ELR (cell line): ENCODE measurements at regions not wholly inside any gene's neighbourhood (a gene's known extent, or its start where the extent isn't known, plus 50 kb on each side); places are given as distances from the start of the nearest gene placed in this dataset.
A peak's percentile ranks its signal among the peaks of the same experiment; 100 is the strongest.

Experiments
- DNase-seq: peaks from one replicate; pipeline ENCODE4 v3.0.0-alpha.2; 2015; ENCODE audit warnings: low read depth

- DNase-seq: no peak
These were observed 546.4 kb upstream of the EEF2KMT start for GRCh38 chr16:5643855-5644531.

DNA sequence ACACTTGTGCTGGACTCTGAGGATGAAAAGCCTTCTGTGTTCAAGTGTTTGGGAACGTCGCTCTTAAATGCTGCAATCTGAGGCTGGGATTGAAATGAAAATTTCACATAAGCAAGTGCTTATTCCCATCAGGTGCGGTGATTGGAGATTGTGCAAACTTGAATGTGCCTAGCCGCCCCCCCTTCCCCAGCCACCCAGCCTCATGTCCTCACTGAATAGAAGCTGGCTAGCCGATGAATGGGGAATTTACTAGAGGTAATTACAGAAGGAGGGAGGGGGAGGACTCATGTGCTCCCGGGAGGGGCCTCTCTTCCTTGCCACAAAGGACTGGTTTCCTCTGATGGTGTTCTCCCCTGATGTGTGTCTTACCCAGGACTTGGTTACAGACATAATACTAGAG is 544.8 kb upstream of the EEF2KMT start:
- DNase-seq: no peak

GRCh38 chr16:5642011-5642410 is 544.4 kb upstream of the EEF2KMT start:
- no peak for DNase-seq

DNA sequence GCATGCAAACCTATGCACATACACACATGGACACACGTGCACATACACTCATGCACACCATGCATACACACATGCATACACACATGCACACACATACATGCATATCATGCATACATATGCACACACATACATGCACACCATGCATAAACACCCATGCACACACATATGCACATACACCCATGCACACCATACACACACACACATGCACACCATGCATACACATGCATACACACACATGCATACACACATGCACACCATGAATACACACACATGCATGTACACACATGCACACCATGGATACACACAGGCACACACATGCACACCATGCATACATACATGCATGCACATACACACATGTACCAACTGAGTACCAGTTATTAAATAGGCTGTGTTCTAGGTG is 543.3 kb upstream of the EEF2KMT start:
- no peak for DNase-seq

GRCh38 chr16:5639531-5639930 is 541.9 kb upstream of the EEF2KMT start:
- DNase-seq: no peak

- no peak for DNase-seq
These were observed 537.7 kb upstream of the EEF2KMT start for GRCh38 chr16:5635331-5635730.

DNA sequence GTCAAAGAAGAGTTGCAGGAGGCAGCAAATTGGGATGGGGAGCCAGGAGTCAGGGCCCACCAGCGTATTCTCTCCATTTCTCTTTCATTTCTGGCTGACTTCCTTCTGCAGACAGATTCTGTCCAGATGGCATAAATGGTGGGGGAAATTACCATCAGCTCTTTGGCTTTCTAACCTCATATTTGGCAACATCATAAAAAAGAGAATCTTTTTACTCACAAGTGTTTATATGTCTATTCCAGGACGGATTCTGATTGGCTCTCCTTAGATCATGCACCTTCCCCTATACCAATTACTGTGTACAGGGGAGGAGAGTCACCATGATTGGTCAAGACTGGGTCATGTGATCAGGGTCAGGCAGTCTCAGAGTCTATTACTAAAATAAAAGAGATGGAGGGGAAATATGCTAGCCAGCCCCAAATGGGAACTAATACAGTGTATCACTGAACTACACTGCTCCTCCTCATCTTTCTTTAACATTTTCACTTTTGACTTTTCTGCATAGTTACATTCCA is 537.1 kb upstream of the EEF2KMT start:
- DNase-seq: no peak

DNA sequence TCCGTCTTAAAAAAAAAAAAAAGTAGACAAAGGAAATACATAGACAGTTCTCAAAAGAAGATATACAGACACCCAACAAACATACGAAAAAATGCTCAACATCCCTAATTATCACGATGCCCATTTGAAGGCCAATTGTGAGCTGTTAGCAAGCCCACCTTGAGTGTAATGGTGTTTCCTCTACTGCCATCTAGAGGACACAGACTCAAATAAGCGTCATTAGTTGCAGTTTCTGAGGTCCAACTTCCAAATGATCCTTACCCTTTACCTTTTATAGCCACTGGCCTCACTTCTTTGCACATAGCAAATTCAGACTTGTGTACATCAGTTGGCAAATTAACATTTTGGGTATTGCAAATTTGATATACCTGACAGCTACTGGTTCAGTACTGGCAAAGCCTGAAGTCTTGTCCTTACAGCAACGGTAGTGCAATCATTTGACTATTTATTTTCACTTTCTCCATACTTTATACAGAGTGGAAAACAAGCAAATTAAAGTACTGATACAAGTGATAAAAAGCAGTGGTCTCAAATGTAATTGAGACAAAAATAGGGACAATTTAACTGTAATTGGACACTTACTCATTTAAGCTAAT is 536.3 kb upstream of the EEF2KMT start:
- DNase-seq: peak; percentile 28

DNA sequence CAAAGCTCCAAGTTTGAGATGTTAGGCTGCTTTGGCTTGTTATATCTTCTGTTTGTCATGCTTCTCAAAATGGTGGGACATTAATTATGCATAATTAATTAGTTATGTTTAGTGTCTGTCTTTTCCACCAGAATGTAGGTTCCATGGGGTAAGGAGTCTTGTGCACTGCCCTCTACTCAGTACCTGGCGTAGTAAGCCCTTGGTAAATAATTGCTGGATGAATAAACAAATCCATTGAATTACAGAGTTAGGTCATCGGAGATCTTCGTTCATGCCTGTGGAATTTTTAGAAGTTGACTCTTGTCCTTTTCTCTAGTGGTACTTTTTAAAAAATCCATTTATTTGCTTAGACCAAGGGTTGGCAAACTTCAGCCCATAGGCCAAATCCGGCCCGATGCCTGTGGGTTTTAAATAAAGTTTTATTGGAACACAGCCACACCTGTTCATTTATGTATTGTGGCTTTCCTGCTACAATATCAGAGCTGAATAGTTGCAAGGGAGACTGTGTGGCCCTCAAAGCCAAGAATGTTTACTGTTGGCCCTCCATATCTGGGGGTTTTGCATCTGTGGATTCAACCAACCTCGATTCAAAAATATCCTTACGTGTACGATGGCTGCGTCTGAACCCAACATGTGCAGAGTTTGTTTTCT is 524.8 kb upstream of the EEF2KMT start:
- DNase-seq: no peak

DNA sequence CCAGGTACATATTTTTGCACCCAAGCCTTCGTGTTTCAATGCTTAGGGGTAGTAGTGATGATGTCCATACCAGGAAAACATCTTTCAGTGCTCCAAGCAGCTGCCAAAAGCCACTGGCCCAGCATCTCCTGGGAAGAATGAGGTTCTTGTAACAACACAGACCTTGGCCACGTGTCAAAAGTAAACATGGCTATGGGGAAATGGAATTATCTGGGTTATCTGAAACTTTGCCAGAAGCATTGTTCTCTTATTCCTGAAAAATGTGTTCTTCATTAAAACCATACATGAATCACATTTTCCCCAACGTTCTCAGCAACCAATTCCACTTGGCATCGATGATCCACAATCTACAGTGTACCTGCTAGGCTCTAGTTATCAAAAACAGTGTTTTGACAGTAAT is 524.2 kb upstream of the EEF2KMT start:
- DNase-seq: no peak

DNA sequence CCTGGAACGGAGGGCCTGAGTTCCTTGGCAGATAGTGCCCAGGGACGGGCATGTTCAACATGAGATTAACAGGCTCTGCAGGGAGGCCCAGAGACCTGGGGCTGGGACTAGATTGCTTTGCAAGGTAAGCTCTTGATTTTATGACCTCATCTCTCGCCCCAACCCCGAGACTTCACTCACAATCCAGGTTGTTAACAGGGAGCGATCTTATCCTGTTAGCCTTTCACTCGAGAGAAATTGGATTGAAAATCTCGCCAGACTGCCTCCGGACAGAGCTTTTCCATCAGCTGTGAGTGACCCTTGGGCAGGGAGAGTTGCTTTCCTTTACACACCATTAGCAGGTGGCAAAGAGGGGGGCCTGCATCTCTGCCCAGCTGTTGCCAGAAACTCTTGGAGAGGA is 521.7 kb upstream of the EEF2KMT start:
- no peak for DNase-seq

- no peak for DNase-seq
These were observed 519.2 kb upstream of the EEF2KMT start for GRCh38 chr16:5616841-5617240.

GRCh38 chr16:5615868-5616642 is 518.5 kb upstream of the EEF2KMT start:
- peak; percentile 3 for DNase-seq

- DNase-seq: no peak
These were observed 509.6 kb upstream of the EEF2KMT start for GRCh38 chr16:5607169-5607568.

- no peak for DNase-seq
These were observed 507.8 kb upstream of the EEF2KMT start for GRCh38 chr16:5605404-5605803.

GRCh38 chr16:5604770-5605169 is 507.2 kb upstream of the EEF2KMT start:
- no peak for DNase-seq

DNA sequence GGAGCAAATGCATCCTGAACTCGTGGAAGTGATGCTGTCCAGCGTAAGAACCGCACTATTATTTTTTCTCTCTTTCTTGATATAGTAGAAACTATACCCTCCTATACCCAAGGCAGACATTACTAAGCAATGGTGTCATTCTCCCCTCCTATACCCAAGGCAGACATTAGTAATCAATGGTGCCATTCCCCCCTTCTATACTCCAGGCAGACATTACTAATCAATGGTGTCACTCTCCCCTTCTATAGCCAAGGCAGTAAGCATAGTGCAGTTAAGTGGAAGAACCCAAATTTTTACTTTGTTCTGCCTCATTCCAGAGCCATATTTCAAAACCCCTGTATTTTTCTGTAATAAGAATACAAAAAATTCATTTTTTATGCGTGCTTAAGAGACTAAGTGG is 506.2 kb upstream of the EEF2KMT start:
- no peak for DNase-seq

- no peak for DNase-seq
These were observed 504.4 kb upstream of the EEF2KMT start for GRCh38 chr16:5601957-5602356.

- DNase-seq: no peak
These were observed 501.2 kb upstream of the EEF2KMT start for GRCh38 chr16:5598793-5599192.

GRCh38 chr16:5595849-5596248 is 498.3 kb upstream of the EEF2KMT start:
- no peak for DNase-seq

DNA sequence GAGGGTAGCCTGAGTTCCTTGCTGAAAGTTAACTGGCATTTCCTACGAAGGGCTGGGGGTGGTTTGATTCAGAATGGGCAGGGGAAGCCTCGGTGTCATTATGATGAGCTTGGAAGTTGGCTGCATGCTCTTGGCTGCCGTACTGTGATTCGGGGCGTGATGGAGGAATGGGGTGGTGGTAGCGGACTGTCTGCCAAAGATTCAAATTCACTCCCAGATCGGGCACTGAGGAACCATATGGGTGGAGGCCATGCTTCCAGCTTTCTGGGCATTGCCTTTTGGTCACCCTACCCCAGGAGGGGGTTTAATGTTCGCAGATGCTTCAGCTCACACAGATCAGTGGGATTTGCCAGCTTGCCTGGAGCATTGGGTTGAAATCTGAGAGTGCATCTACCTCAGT is 492.8 kb upstream of the EEF2KMT start:
- DNase-seq: no peak

GRCh38 chr16:5589812-5590373 is 492.3 kb upstream of the EEF2KMT start:
- no peak for DNase-seq
